ENCODE measurements at regions not wholly inside any gene's neighbourhood (a gene's known extent, or its start where the extent isn't known, plus 50 kb on each side); places are given as distances from the start of the nearest gene placed in this dataset.

- WGBS, 2 donors (ENCODE audit: low coverage in 1 of 2): 77 to 100% methylated on average over 1 of the region's 1 CpG
- TF ChIP-seq POLR2A (IDR thresholded peaks at IDR 0.05) (no peak), CTCF (IDR thresholded peaks at IDR 0.05) (no peak), EP300 (IDR thresholded peaks at IDR 0.05; ENCODE audit: low read depth) (no peak), POLR2AphosphoS5 (IDR thresholded peaks at IDR 0.05) (no peak)
- no peaks in the 10 kb centered on the region for H3K36me3 ChIP-seq
- H3K4me1 ChIP-seq: no peaks in the 10 kb centered on the region
- DNase-seq: no peak
- H3K27ac ChIP-seq: no peak overlapping the region
- intact Hi-C loops (cut with DNase I; ENCODE audit: low total_unique reads): no loop called here
- in situ Hi-C loops (cut with MboI; ENCODE audit: low pct_ligation_motif_present in 1 of 4, low pct_unique_long_range_greater_than_20kb in 1 of 4, low sequenced_read_pairs in 3 of 4): no loop called here
- no peaks in the 10 kb centered on the region for H3K9me3 ChIP-seq
- no peak overlapping the region for H3K4me3 ChIP-seq
- no peaks in the 10 kb centered on the region for H3K27me3 ChIP-seq
Measured at GRCh38 chr2:213219816-213220215, 64.4 kb upstream of the SPAG16 start.

GRCh38 chr2:213220967-213221603, 63.2 kb upstream of the SPAG16 start:
- Histone ChIP-seq H3K9me3 (no peaks in the 10 kb centered on the region), H3K27ac (no peak overlapping the region), H3K27me3 (no peaks in the 10 kb centered on the region), H3K4me1 (no peaks in the 10 kb centered on the region), H3K4me3 (no peak overlapping the region), H3K36me3 (no peaks in the 10 kb centered on the region)
- in situ Hi-C loops (cut with MboI; ENCODE audit: low pct_ligation_motif_present in 1 of 4, low pct_unique_long_range_greater_than_20kb in 1 of 4, low sequenced_read_pairs in 3 of 4) (no loop called here), intact Hi-C loops (cut with DNase I; ENCODE audit: low total_unique reads) (no loop called here)
- TF ChIP-seq POLR2AphosphoS5 (IDR thresholded peaks at IDR 0.05) (no peak), EP300 (IDR thresholded peaks at IDR 0.05; ENCODE audit: low read depth) (no peak), CTCF (IDR thresholded peaks at IDR 0.05) (no peak), POLR2A (IDR thresholded peaks at IDR 0.05) (no peak)
- 74 to 75% methylated on average over 3 of the region's 3 CpGs for WGBS, 2 donors (ENCODE audit: low coverage in 1 of 2)
- DNase-seq: no peak

GRCh38 chr2:213221957-213222356, 62.3 kb upstream of the SPAG16 start:
- Histone ChIP-seq H3K27ac (no peak overlapping the region), H3K27me3 (no peaks in the 10 kb centered on the region), H3K4me3 (no peak overlapping the region), H3K4me1 (no peaks in the 10 kb centered on the region), H3K9me3 (no peaks in the 10 kb centered on the region), H3K36me3 (no peaks in the 10 kb centered on the region)
- in situ Hi-C loops (cut with MboI; ENCODE audit: low pct_ligation_motif_present in 1 of 4, low pct_unique_long_range_greater_than_20kb in 1 of 4, low sequenced_read_pairs in 3 of 4): no loop called here
- TF ChIP-seq CTCF (IDR thresholded peaks at IDR 0.05) (no peak), POLR2AphosphoS5 (IDR thresholded peaks at IDR 0.05) (no peak), EP300 (IDR thresholded peaks at IDR 0.05; ENCODE audit: low read depth) (no peak), POLR2A (IDR thresholded peaks at IDR 0.05) (no peak)
- WGBS, 2 donors (ENCODE audit: low coverage in 1 of 2): 78 to 100% methylated on average over 2 of the region's 2 CpGs
- no peak for DNase-seq
- intact Hi-C loops (cut with DNase I; ENCODE audit: low total_unique reads): no loop called here

GRCh38 chr2:213224366-213224765, 59.9 kb upstream of the SPAG16 start:
- H3K4me1 ChIP-seq: no peaks in the 10 kb centered on the region
- intact Hi-C loops (cut with DNase I; ENCODE audit: low total_unique reads) (no loop called here), in situ Hi-C loops (cut with MboI; ENCODE audit: low pct_ligation_motif_present in 1 of 4, low pct_unique_long_range_greater_than_20kb in 1 of 4, low sequenced_read_pairs in 3 of 4) (no loop called here)
- 80 to 91% methylated on average over 2 of the region's 2 CpGs for WGBS, 2 donors (ENCODE audit: low coverage in 1 of 2)
- H3K9me3 ChIP-seq: no peaks in the 10 kb centered on the region
- no peak for DNase-seq
- no peak overlapping the region for H3K4me3 ChIP-seq
- no peak overlapping the region for H3K27ac ChIP-seq
- H3K36me3 ChIP-seq: no peaks in the 10 kb centered on the region
- TF ChIP-seq CTCF (IDR thresholded peaks at IDR 0.05) (no peak), POLR2A (IDR thresholded peaks at IDR 0.05) (no peak), POLR2AphosphoS5 (IDR thresholded peaks at IDR 0.05) (no peak)
- H3K27me3 ChIP-seq: no peaks in the 10 kb centered on the region

Measured in transverse colon (tissue), 4 donors.